Gastroesophageal sphincter (tissue), 4 donors: ENCODE measurements at regions not wholly inside any gene's neighbourhood (a gene's known extent, or its start where the extent isn't known, plus 50 kb on each side); places are given as distances from the start of the nearest gene placed in this dataset.

Source experiments
- ATAC-seq: fragments of 150-250 bp; one replicate; pipeline ENCODE4 v1.9.1; 2016; ENCODE audit warnings: mild to moderate bottlenecking, moderate library complexity
- H3K27ac ChIP-seq, 4 donors: fragments of 200-600 bp; sonication (generic) in 3 of 4; 1 replicate in 3 of 4; 2 replicates in 1 of 4; pipeline ENCODE4 v1.5.1; 2016 to 2019
- H3K27me3 ChIP-seq: fragments of 200-600 bp; sonication (generic); one replicate; pipeline ENCODE4 v1.5.1; 2019
- H3K36me3 ChIP-seq, 2 donors: fragments of 200-600 bp; sonication (generic); one replicate each; pipeline ENCODE4 v1.5.1; 2019; ENCODE audit warnings: control low read depth in 1 of 2
- H3K4me1 ChIP-seq, 3 donors: fragments of 200-600 bp; sonication (generic); 1 replicate in 2 of 3; 2 replicates in 1 of 3; pipeline ENCODE4 v1.5.1; 2016 to 2019; ENCODE audit warnings: control low read depth in 2 of 3
- H3K4me3 ChIP-seq, 2 donors: fragments of 200-600 bp; sonication (generic); one replicate each; pipeline ENCODE4 v1.5.1; 2019; ENCODE audit warnings: mild to moderate bottlenecking in 1 of 2, moderate library complexity in 1 of 2
- H3K9me3 ChIP-seq, 3 donors: fragments of 200-600 bp; sonication (generic); one replicate each; pipeline ENCODE4 v1.5.1; 2017 to 2019; ENCODE audit warnings: control low read depth in 2 of 3
- CTCF ChIP-seq, 4 experiments: fragments of 200-600 bp in 2 of 4; fragments of 450-650 bp in 2 of 4; sonication (generic) in 1 of 4; IDR thresholded peaks; one replicate each; pipeline ENCODE4 v1.5.1; 2017 to 2019; ENCODE audit warnings: antibody characterized with exemption in 4 of 4, mild to moderate bottlenecking in 2 of 4, moderate library complexity in 2 of 4
- EP300 ChIP-seq: sonication (generic); formaldehyde crosslinking; IDR thresholded peaks from one replicate; pipeline ENCODE4 v1.6.1; 2017; ENCODE audit warnings: antibody characterized with exemption, mild to moderate bottlenecking
- POLR2A ChIP-seq, 2 donors: fragments of 450-650 bp; IDR thresholded peaks; one replicate each; pipeline ENCODE4 v1.6.1; 2017; ENCODE audit warnings: antibody characterized with exemption in 2 of 2, mild to moderate bottlenecking in 2 of 2, moderate library complexity in 1 of 2
- POLR2AphosphoS5 ChIP-seq: sonication (generic); formaldehyde crosslinking; IDR thresholded peaks from one replicate; pipeline ENCODE4 v1.6.1; 2017; ENCODE audit warnings: antibody characterized with exemption
- WGBS, 2 donors: methylation state at CpG; one replicate each; pipeline ENCODE4 v1.1.5; 2018; ENCODE audit warnings: low coverage in 1 of 2; 5-methylcytosine and 5-hydroxymethylcytosine counted together

- Histone ChIP-seq H3K27ac (no peak overlapping the region), H3K4me1 (peaks cover 0 to 24% (median 5%) of the 10 kb centered on the region in 3 donors), H3K9me3 (no peaks in the 10 kb centered on the region), H3K4me3 (no peak overlapping the region), H3K27me3 (no peaks in the 10 kb centered on the region), H3K36me3 (no peaks in the 10 kb centered on the region)
- 83 to 100% methylated on average over 1 of the region's 1 CpG for WGBS, 2 donors
- TF ChIP-seq CTCF (IDR thresholded peaks at IDR 0.05) = no peak
- no peak for TF ChIP-seq POLR2A (IDR thresholded peaks at IDR 0.05)
- TF ChIP-seq EP300 = no peak
- TF ChIP-seq POLR2AphosphoS5 = no peak
- no peak for ATAC-seq
Measured at GRCh38 chr1:173333581-173333980, 126.5 kb upstream of the TNFSF4 start.

- Histone ChIP-seq H3K4me3 (no peak overlapping the region), H3K9me3 (no peaks in the 10 kb centered on the region), H3K4me1 (peaks cover 0 to 1% (median 0%) of the 10 kb centered on the region in 3 donors), H3K27me3 (no peaks in the 10 kb centered on the region), H3K27ac (no peak overlapping the region), H3K36me3 (no peaks in the 10 kb centered on the region)
- no CpG with 5 or more reads among the region's 1 CpG for WGBS, 2 donors
- ATAC-seq = no peak
- TF ChIP-seq CTCF (IDR thresholded peaks at IDR 0.05) = no peak
- no peak for TF ChIP-seq POLR2AphosphoS5
- TF ChIP-seq EP300 = no peak
- no peak for TF ChIP-seq POLR2A (IDR thresholded peaks at IDR 0.05)
Measured at GRCh38 chr1:173337126-173337525, 130.0 kb upstream of the TNFSF4 start.

DNA sequence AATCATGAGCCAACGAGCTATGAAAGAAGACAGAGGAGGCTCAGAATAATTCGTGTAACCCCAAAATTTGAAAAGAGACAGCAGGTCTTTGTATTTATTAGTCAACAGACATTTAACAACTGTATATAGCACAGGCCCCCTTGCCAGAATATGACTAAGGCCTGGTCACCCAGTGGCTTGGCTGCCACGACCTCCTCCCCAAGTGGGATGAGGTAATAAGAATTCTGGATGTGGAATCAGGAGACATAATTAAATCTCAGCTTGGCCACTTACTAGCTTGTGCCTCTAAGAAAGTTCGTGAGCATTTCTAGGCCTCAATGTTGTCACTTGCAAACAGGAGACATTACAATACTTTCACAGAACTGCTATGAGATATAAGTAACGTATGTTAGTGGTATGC is 134.2 kb upstream of the TNFSF4 start:
- no peaks in the 10 kb centered on the region for H3K27me3 ChIP-seq
- 33 to 39% methylated on average over 3 to 5 of the region's 5 CpGs for WGBS, 2 donors
- H3K4me1 ChIP-seq = no peaks in the 10 kb centered on the region
- H3K4me3 ChIP-seq = no peak overlapping the region
- no peaks in the 10 kb centered on the region for H3K36me3 ChIP-seq
- TF ChIP-seq EP300 = no peak
- no peak for TF ChIP-seq CTCF (IDR thresholded peaks at IDR 0.05)
- H3K27ac ChIP-seq = no peak overlapping the region
- H3K9me3 ChIP-seq = no peaks in the 10 kb centered on the region
- peak; percentile 60 for ATAC-seq

DNA sequence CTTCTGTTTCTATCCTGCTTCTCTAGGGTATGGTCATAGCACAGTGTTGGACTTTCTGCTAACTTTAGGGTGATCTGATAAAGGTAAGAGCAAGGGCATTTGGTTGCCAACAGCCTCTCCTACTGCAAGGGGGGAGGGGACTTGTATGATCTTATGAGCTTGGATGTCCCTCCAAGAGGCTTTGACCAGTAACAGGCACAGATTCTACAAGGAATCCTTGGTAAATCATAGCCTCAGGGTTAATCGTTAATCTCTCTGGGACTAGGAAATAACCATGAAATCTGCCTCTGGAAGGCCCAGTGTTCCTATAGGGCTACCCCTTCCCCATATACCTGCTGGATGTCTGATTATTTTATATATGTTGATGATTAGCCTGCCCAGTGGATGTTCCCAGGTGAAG is 134.8 kb upstream of the TNFSF4 start:
- H3K27ac ChIP-seq = no peak overlapping the region
- no peak for ATAC-seq
- WGBS, 2 donors = 100% methylated on average over 1 of the region's 1 CpG
- H3K4me3 ChIP-seq = no peak overlapping the region
- H3K4me1 ChIP-seq = no peaks in the 10 kb centered on the region
- TF ChIP-seq CTCF (IDR thresholded peaks at IDR 0.05) = no peak
- no peak for TF ChIP-seq POLR2AphosphoS5
- TF ChIP-seq POLR2A (IDR thresholded peaks at IDR 0.05) = no peak
- TF ChIP-seq EP300 = no peak
- H3K36me3 ChIP-seq = no peaks in the 10 kb centered on the region
- no peaks in the 10 kb centered on the region for H3K9me3 ChIP-seq
- no peaks in the 10 kb centered on the region for H3K27me3 ChIP-seq

DNA sequence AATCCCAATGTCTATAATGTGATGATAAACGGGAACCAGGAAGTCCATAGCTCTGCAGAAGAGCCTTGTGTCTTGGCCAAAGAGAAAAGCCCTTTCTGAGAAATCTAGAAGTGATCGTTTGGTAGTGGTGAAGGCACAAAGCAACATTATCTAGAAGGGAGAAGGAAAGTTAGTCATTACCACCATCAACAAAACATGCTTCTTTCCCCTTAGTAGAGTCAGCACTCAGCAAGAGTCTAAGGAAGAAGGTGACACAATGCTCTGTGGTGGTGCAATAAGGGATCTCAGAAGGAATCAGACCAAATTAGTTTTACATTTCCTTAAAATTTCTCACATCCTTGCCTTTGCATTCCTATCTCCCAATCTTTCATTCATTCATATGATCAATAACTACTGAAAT is 134.4 kb upstream of the PRDX6 start:
- H3K36me3 ChIP-seq = no peaks in the 10 kb centered on the region
- 65 to 86% methylated on average over 1 to 2 of the region's 2 CpGs for WGBS, 2 donors
- no peaks in the 10 kb centered on the region for H3K4me1 ChIP-seq
- no peak overlapping the region for H3K4me3 ChIP-seq
- no peak for TF ChIP-seq POLR2AphosphoS5
- TF ChIP-seq POLR2A (IDR thresholded peaks at IDR 0.05) = no peak
- TF ChIP-seq EP300 = no peak
- TF ChIP-seq CTCF (IDR thresholded peaks at IDR 0.05) = no peak
- no peaks in the 10 kb centered on the region for H3K27me3 ChIP-seq
- ATAC-seq = no peak
- no peak overlapping the region for H3K27ac ChIP-seq
- no peaks in the 10 kb centered on the region for H3K9me3 ChIP-seq
